ENCODE measurements at regions not wholly inside any gene's neighbourhood (a gene's known extent, or its start where the extent isn't known, plus 50 kb on each side); places are given as distances from the start of the nearest gene placed in this dataset.

DNA sequence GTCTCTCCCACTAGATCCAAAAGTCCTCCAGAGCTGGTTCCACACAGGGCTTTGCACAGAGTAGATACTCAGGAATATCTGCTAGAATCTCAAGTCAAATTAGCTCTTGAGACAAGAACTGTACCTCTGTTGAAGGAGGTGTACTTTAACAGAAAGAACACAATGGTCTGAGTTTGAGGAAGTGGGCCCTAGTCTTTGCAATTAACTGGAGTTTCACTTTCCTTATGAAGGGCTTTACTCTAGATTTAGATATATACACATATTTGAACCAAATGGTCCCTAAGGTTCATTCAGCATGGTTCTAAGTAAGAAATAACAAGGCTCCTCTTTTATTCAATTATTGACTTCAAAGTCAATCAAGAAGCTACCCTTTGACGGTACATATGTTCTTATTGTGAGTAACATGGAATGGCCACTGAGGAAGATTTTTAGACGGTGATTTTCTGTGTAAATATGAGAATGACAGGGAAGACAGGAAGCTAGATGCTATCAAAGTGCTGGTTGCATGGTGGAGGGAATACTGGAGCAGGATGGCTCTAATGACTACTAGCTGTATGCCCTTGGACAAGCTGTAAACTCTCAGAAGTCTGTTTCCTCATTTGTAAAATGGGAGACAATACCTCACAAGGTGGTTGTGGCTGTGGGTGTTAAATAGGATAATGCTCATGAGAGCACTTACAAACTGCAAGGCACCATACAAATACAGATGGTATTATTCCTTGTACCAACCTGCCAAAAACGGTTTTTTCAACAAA is 73.5 kb upstream of the SERTAD2 start:
- DNase-seq: no peak
- TF ChIP-seq, protein P1, sequence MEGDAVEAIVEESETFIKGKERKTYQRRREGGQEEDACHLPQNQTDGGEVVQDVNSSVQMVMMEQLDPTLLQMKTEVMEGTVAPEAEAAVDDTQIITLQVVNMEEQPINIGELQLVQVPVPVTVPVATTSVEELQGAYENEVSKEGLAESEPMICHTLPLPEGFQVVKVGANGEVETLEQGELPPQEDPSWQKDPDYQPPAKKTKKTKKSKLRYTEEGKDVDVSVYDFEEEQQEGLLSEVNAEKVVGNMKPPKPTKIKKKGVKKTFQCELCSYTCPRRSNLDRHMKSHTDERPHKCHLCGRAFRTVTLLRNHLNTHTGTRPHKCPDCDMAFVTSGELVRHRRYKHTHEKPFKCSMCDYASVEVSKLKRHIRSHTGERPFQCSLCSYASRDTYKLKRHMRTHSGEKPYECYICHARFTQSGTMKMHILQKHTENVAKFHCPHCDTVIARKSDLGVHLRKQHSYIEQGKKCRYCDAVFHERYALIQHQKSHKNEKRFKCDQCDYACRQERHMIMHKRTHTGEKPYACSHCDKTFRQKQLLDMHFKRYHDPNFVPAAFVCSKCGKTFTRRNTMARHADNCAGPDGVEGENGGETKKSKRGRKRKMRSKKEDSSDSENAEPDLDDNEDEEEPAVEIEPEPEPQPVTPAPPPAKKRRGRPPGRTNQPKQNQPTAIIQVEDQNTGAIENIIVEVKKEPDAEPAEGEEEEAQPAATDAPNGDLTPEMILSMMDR (IDR thresholded peaks at IDR 0.05): no peak

DNA sequence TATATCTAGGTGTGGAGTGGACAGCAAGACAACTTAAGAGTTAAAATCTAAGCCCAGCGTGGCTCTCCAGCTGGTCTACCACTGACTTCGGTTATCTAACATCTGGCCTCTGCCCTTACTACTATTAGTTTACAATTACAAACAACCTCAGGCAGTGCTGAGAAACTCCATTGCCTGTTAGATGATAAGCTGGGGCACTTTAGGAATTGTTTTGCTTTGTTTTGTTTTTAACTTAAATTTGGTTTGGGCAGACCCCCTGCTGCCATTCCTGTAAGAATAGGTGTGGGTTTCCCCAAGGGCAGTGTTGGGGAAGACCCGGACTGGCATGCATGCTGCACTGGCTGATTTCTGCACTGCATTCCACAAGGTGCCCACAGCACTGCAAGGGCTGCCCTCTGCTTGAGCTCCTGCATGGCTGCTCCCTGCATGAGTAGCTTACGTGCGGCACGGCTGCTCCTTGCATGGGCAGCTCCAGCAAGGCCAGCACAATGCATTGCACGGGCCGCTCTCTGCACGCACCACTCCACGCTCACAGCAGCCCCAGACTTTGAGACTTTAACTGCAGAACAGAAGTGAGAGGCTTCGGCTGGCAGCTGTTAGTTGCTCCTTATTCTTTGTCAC is 74.2 kb upstream of the SERTAD2 start:
- no peaks in the 10 kb centered on the region for H3K9me3 ChIP-seq
- ATAC-seq: peak; percentile 3
- no peak overlapping the region for H3K4me3 ChIP-seq
- DNase-seq: peak in 1 of 3 donors; percentile 55
- H3K36me3 ChIP-seq (ENCODE audit: low read depth): no peaks in the 10 kb centered on the region
- H3K4me1 ChIP-seq (ENCODE audit: low read depth): peaks cover 25% of the 10 kb centered on the region
- TF ChIP-seq, protein P1 (IDR thresholded peaks at IDR 0.05): no peak
- intact Hi-C loops (cut with DNase I, micrococcal nuclease): no loop called here

More for the DNA sequence above, 73.5 kb upstream of the SERTAD2 start:
- peak; percentile 72 for ATAC-seq
- no peak overlapping the region for H3K4me3 ChIP-seq
- H3K9me3 ChIP-seq: no peaks in the 10 kb centered on the region
- H3K4me1 ChIP-seq (ENCODE audit: low read depth): peaks cover 19% of the 10 kb centered on the region
- H3K36me3 ChIP-seq (ENCODE audit: low read depth): no peaks in the 10 kb centered on the region
- intact Hi-C loops (cut with DNase I, micrococcal nuclease): no loop called here

DNA sequence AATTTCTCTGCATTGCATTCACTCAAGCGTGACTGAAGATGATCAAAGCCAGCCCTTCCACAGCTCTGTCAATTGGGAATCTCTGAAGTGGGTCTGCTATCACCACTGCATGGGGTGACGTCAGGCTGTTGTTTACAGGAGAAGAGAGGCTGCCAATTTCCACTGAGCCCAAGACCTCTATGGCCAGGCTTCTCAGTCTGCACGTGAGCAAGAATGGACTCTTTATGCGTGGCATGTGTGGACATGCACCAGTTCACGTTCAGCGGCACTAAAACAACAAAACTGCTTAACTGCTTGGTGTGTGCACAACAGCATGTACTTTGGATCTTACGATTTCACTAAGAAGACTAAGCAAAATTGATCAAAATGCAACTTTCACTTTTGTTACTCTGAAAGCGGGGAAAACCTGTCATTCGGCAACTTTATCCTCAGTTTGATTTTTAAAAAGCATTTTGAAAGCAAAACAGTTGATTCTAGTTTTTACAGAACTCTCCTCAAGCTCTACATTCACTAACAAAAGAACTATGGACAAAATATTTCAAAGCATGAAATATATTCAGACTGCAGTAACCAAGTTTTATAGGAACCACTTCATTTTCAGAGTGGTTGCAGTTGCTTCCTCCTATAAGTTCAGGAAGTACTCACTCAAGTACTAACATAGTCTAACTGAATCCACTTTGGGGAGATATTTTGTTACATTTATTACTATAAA is 77.0 kb upstream of the SERTAD2 start:
- TF ChIP-seq, protein P1 (IDR thresholded peaks at IDR 0.05): no peak
- intact Hi-C loops (cut with DNase I, micrococcal nuclease): no loop called here
- DNase-seq: peak in 2 of 3 donors; percentile 59 to 80
- Histone ChIP-seq H3K9me3 (no peaks in the 10 kb centered on the region), H3K4me3 (no peak overlapping the region), H3K4me1 (ENCODE audit: low read depth) (peaks cover 25% of the 10 kb centered on the region), H3K36me3 (ENCODE audit: low read depth) (no peaks in the 10 kb centered on the region)
- ATAC-seq: peak; percentile 75

DNA sequence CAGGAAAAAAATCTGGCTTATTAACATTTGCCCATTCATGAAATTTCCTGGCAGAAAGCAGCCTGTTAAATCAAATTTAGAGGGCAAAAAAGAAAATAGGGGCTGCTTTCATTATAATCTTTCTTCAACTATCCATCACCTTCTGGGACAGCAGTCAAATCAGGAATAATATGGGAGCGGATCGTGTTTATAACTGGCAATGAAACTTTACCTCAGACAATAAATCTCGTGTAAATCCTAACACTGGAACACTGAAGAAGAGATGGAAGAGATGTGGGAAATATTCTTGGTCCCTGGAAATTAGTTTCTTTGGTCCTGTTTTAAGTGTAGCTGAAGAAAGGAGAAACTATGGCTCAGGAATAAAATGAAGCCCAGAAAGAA is 77.5 kb upstream of the SERTAD2 start:
- H3K36me3 ChIP-seq (ENCODE audit: low read depth): no peaks in the 10 kb centered on the region
- intact Hi-C loops (cut with DNase I, micrococcal nuclease): no loop called here
- H3K4me3 ChIP-seq: no peak overlapping the region
- ATAC-seq (peak; percentile 42), DNase-seq (no peak)
- no peaks in the 10 kb centered on the region for H3K9me3 ChIP-seq
- TF ChIP-seq, protein P1 (IDR thresholded peaks at IDR 0.05): no peak
- peaks cover 25% of the 10 kb centered on the region for H3K4me1 ChIP-seq (ENCODE audit: low read depth)

DNA sequence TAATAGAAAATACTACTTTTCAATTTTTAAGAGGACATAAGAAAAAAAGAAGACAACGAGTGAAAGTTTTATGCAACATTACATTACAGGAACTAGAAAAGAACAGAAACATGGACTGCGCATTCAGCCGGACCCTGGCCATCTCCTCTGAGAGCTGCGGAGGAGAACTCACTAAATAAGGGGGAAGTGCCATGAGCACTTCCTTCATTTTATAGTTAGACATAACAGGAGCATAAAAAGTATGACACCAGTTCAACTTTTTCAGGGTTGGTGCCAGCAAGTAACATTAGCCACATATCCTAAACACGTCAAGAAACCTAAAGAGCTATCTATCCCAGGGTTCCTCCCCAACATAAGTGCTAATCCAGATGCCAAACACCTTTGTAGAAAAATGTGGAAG is 78.0 kb upstream of the SERTAD2 start:
- no peaks in the 10 kb centered on the region for H3K9me3 ChIP-seq
- TF ChIP-seq, protein P1 (IDR thresholded peaks at IDR 0.05): no peak
- ATAC-seq: peak; percentile 53
- H3K4me1 ChIP-seq (ENCODE audit: low read depth): peaks cover 25% of the 10 kb centered on the region
- no peak overlapping the region for H3K4me3 ChIP-seq
- DNase-seq: peak in 2 of 3 donors; percentile 42 to 50
- no peaks in the 10 kb centered on the region for H3K36me3 ChIP-seq (ENCODE audit: low read depth)
- intact Hi-C loops (cut with DNase I, micrococcal nuclease): no loop called here

Data from mucosa of descending colon (tissue), 3 donors.